Activated CD4-positive, CD25-positive, alpha-beta regulatory T cell treated with anti-CD3 and anti-CD28 coated beads, Interleukin-2, amount 50 U/mL, for 24 hours (primary cell): ENCODE measurements at regions not wholly inside any gene's neighbourhood (a gene's known extent, or its start where the extent isn't known, plus 50 kb on each side); places are given as distances from the start of the nearest gene placed in this dataset.

ENCODE experiments used
- ATAC-seq, 2 donors: fragments of 150-1000 bp; cut with Tn5 transposase; one replicate each; pipeline ENCODE4 v1.10.0; 2021; ENCODE audit warnings: mild to moderate bottlenecking in 1 of 2, moderate library complexity in 1 of 2

- ATAC-seq, result no peak
Measured at GRCh38 chr15:61524086-61524485, 295.0 kb upstream of the RORA start.

GRCh38 chr15:61522411-61522810 lies 293.3 kb upstream of the RORA start:
- ATAC-seq, result no peak

GRCh38 chr15:61521953-61522352 lies 292.9 kb upstream of the RORA start:
- no peak for ATAC-seq

DNA sequence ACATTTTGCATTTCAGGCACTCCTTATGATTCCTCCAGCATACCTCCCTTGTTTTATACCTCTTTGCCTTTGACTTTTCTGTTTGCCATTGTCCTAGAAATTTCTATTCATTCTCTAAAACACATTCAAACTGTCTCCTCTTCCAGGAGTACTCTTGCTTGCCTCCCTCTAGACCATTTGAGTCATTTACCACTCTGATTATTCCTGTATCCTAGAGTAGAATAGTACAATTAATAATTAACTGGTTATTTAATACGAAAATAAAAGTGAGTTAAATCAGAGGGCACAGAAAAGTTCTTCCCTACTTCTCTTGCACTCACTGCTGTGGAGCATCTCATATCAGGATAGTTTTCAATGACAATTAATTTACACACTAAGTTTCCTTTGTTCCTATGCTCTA lies 290.2 kb upstream of the RORA start:
- ATAC-seq, result no peak

DNA sequence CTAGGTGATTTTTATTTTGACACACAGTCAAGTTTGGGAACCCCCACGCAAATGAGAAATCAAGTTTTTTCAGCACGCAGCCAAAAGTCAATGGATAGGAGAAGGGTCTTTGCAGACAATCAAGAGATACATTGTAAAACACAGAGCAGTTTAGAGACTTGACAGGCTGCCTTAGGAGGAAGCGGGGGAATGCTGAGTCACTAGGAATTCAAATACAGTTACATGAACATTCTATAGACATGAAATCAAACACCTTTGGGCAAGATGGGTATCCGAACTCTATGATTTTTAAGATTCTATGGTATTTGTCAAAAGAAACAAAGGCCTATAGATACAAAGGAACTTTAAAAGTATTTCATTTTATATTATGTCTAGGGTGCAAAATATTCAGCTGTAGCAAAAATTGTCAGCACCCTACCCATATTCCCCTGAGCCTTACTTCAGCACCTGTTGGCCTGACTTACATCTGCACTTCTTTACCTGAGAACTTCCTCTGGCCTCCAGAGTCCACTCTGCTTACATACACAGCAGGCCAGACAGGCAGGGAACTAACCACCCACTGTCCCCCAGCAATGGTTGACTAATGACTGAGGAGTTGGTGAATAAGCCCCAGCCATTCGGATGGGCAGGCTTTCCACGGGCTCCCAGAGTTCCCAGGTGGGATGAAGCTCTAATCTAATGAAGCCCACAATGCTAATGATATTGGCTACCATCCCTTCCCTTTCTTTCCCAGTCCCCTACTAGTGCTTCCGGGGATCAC lies 289.3 kb upstream of the RORA start:
- no peak for ATAC-seq

- no peak for ATAC-seq
Measured at GRCh38 chr15:61517776-61518175, 288.7 kb upstream of the RORA start.

DNA sequence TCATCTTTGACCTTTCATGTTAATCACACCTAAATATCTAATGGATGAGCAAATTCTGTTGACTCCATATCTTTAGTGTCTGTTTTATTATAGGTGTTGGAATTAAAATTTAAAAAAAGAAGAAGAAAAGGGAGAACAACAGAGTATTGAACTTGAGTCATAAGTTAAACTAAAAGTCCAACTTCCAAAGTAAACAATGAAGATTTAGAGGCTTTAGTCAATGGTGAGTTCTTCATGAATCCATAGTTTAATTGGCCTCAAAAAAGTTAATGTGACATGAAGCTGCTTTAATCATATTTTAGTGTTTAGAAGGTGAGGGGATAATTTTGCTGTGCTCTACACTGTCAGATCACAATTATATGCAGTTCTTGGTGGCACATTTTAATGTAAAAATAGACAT lies 288.2 kb upstream of the RORA start:
- ATAC-seq, result no peak

DNA sequence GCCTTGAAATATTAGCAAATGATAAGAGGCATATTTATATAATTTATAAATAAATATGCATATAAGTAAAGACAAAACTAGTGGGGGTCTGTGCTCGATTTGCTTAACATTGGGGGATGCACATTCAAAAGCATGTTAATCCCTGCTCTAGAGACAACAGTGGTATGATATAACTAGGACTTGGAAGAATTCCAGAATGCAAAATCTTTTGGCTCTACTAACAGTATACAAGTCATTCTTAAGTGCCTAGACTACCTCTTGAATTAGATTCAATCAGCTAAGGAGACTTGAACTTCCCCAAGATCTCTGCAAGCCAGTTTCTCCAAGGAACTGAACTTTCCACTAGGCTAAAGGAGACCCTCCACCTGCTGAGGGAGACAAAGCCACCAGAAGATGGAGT lies 282.7 kb upstream of the RORA start:
- no peak for ATAC-seq

DNA sequence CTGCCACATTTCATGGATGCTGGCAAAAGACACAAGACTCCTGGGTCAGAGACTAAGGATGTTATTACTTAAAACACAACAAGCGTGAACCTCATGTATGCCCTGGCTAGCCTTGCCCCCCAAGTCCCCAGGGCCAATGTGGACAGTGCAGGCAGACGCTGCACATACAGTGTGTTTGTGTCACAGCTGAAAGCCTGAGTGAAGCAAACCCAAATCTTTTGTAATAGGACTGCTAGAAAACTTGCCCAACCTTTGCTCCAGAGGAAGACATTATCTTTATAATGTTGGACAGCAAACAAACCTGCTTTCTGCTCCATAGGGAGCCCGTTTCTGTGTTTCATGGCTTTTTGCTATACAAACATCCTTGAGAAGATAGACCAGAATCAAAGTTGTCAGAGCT lies 282.0 kb upstream of the RORA start:
- no peak for ATAC-seq

DNA sequence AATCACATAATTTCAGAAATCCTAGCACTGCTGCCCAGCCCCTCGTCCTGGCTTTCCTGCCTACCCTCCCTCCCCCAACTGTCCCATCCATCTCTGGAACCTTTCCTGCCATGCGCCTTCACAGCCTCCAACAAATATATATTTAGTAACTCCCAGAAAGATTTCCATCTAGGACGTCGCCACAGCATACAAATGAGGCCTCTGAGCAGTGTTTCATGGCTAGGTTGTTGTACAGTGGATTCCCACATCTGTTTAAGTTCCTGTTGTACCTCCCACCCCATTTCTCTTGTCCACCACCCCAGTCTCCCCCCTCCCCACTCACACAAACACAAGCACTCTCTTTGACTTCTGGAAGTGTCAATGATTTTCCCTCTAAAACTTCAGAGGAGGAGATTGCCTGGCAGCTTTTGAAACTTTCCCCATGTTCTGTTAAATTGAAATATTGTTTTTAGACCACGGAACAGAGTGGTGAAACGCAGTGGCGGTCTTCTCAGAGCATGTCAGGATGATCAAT lies 280.3 kb upstream of the RORA start:
- no peak for ATAC-seq

DNA sequence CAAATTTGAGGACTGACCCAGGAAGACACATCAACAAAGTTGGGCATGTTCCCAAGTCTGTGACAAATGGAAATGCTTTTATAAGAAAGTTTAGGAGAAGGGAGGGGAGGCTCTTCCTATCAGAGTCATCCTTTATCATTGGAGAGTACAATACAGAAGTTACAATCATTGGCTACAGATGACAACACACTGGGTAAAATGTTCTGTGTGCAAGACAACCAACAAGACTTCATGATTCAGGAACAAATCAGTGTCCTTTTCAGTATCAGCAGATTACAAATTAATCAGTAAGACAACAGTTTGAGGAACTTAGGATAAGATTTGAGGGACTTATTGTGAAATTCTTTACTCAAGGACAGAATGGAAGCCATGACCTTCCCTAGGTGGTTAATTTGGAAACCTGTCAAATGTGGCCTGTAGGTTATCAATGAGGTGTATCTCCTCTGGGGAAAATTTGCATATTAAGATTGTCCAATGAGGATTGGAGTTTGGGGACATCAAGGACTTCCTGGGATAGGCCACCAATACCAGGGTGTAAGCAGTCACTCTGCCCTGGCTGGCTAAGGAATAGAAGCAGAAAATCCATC lies 274.4 kb upstream of the RORA start:
- ATAC-seq, result no peak

- ATAC-seq, result no peak
Measured at GRCh38 chr15:61501815-61502389, 272.8 kb upstream of the RORA start.

GRCh38 chr15:61500951-61501620 lies 272.0 kb upstream of the RORA start:
- no peak for ATAC-seq

- no peak for ATAC-seq
Measured at GRCh38 chr15:61500523-61500922, 271.4 kb upstream of the RORA start.

GRCh38 chr15:61499376-61499775 lies 270.3 kb upstream of the RORA start:
- no peak for ATAC-seq

GRCh38 chr15:61489571-61489970 lies 260.5 kb upstream of the RORA start:
- ATAC-seq, result no peak

- ATAC-seq, result no peak
Measured at GRCh38 chr15:61483599-61483998, 254.5 kb upstream of the RORA start.

- no peak for ATAC-seq
Measured at GRCh38 chr15:61481886-61482285, 252.8 kb upstream of the RORA start.

DNA sequence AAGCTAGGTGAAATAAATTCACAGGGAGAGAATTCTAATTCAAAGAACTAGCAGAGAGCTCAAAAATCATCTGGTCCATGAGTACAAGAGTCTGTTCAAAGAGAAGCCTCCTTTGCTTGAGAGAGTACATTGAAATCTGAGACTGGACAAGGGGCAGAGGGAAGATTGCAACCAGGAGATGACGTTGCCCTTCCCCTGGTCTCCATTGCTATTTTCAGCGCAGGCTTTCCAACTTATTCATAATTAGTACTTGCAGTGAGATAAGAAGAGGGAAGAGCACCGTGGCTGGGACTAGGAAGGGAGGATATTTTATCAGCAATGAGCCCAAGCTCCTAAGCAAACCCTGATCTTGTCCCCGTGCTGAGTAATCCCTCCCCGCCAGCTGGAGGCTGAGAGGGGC lies 251.8 kb upstream of the RORA start:
- no peak for ATAC-seq

GRCh38 chr15:61480295-61480694 lies 251.2 kb upstream of the RORA start:
- no peak for ATAC-seq

DNA sequence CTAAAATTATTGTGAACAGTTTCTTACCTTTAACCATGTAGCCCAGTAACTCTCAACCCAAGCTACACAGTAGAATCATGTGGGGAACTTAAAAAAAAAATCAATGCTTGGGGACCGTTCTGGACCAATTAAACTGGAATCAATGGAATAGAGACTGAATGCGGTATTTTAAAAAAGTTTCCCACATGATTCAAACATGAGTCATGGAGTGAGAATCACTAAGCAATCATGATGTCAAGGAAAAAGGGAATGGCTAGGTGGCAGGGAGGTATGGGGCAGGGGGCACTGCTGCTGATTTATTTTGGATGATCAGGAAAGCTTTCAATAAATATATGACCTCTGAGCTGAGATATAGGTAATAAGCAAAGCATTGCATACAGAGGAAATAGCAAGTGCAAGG lies 250.5 kb upstream of the RORA start:
- ATAC-seq, result no peak

DNA sequence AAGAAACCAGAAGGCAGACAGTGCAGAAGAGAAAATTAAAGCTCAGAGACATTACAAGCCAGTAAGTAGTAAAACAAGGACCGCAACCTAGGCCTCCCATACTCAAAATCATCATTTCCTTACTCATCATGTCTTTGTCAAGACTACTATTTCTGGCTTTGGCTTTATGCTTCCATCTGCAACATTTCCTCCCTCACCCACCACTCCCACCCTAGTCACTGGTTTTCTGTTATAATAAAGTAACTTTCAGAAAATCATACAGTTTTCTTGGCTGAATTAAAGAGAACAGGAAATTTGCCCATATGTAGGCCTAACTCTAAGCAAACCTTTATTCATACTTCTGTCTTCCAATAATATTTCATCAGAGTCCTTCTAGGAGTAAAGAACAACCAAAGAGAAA lies 247.6 kb upstream of the RORA start:
- no peak for ATAC-seq

GRCh38 chr15:61474796-61475195 lies 245.7 kb upstream of the RORA start:
- no peak for ATAC-seq

DNA sequence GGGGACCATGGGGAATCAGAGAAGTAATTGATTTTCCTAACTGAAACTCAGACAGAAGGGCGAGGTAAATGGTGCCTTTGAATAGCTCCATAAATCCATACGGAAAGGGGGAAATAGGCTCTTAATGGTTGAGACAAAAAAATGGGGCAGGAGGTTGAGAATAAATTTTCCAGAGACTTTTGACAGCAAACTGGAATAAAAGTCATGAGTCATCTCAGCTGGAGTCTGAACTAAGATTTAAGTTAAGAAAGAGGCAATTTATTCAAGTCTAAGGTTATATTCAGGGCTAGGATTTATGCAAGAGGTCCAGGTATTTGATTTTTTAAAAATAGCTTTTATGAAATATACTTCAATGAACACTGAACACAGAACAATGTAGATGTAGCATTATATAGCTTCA lies 238.7 kb upstream of the RORA start:
- no peak for ATAC-seq
